DOHH2 (cell line): ENCODE measurements at regions not wholly inside any gene's neighbourhood (a gene's known extent, or its start where the extent isn't known, plus 50 kb on each side); places are given as distances from the start of the nearest gene placed in this dataset.

Source experiments
- H3F3A ChIP-seq: fragments of 200-600 bp; sonication (generic), shearing (Covaris generic); 2 replicates; pipeline ENCODE4 v1.6.0; 2016; ENCODE audit warnings: antibody characterized with exemption, mild to moderate bottlenecking; ENCODE audit not compliant: control insufficient read depth, insufficient read depth
- H3K27ac ChIP-seq: fragments of 200-600 bp; sonication (generic); 2 replicates; pipeline ENCODE4 v1.5.1; 2014; ENCODE audit warnings: low read depth, mild to moderate bottlenecking, low read length, moderate library complexity
- H3K27me3 ChIP-seq: fragments of 200-600 bp; sonication (generic); 2 replicates; pipeline ENCODE4 v1.6.1; 2014; ENCODE audit warnings: mild to moderate bottlenecking, low read length, mixed read lengths; ENCODE audit not compliant: control insufficient read depth
- H3K36me3 ChIP-seq: fragments of 200-600 bp; sonication (generic); 2 replicates; pipeline ENCODE4 v1.6.1; 2014; ENCODE audit warnings: mild to moderate bottlenecking, low read length, moderate library complexity, mixed read lengths; ENCODE audit not compliant: control insufficient read depth
- H3K4me1 ChIP-seq: fragments of 200-600 bp; sonication (generic); 2 replicates; pipeline ENCODE4 v1.6.1; 2014; ENCODE audit warnings: mild to moderate bottlenecking, low read length, mixed read lengths; ENCODE audit not compliant: control insufficient read depth
- H3K4me2 ChIP-seq: fragments of 200-600 bp; sonication (generic); 2 replicates; pipeline ENCODE4 v1.6.0; 2014; ENCODE audit warnings: mild to moderate bottlenecking, low read length, moderate library complexity
- H3K4me3 ChIP-seq: fragments of 200-600 bp; sonication (generic); 2 replicates; pipeline ENCODE4 v1.5.1; 2014; ENCODE audit warnings: mild to moderate bottlenecking, low read length, mixed read lengths
- H3K79me2 ChIP-seq: fragments of 200-600 bp; sonication (generic); 2 replicates; pipeline ENCODE4 v1.6.1; 2014; ENCODE audit warnings: mild to moderate bottlenecking, low read length, mixed read lengths; ENCODE audit not compliant: control insufficient read depth
- H3K9me2 ChIP-seq: fragments of 200-600 bp; sonication (generic); replicated peaks from 2 replicates; pipeline ENCODE4 v1.6.1; 2014; ENCODE audit warnings: mild to moderate bottlenecking, low read length, mixed read lengths; ENCODE audit not compliant: control insufficient read depth
- H3K9me3 ChIP-seq: fragments of 200-600 bp; sonication (generic); 2 replicates; pipeline ENCODE4 v1.6.1; 2014; ENCODE audit warnings: antibody characterized with exemption, low read length, mixed read lengths; ENCODE audit not compliant: control insufficient read depth, insufficient read depth
- H4K20me1 ChIP-seq: fragments of 200-600 bp; sonication (generic); 2 replicates; pipeline ENCODE4 v1.6.0; 2014; ENCODE audit warnings: low read depth, mild to moderate bottlenecking, antibody characterized with exemption, low read length, moderate library complexity; ENCODE audit not compliant: control insufficient read depth, insufficient read depth
- CTCF ChIP-seq: fragments of 200-600 bp; sonication (generic); IDR thresholded peaks from one replicate; pipeline ENCODE4 v1.5.1; 2014; ENCODE audit warnings: antibody characterized with exemption, mild to moderate bottlenecking, low read depth, low read length; ENCODE audit not compliant: poor library complexity, severe bottlenecking
- EZH2phosphoT487 ChIP-seq: fragments of 200-600 bp; sonication (generic); IDR thresholded peaks from 2 replicates; pipeline ENCODE4 v1.6.1; 2017; ENCODE audit warnings: borderline replicate concordance, mild to moderate bottlenecking, antibody characterized with exemption, low read length, moderate library complexity, mixed read lengths

- no peaks in the 10 kb centered on the region for H3F3A ChIP-seq
- H3K4me2 ChIP-seq = no peak overlapping the region
- H3K9me3 ChIP-seq = no peaks in the 10 kb centered on the region
- no peaks in the 10 kb centered on the region for H4K20me1 ChIP-seq
- H3K27ac ChIP-seq = no peak overlapping the region
- H3K4me3 ChIP-seq = no peak overlapping the region
- no peak for TF ChIP-seq CTCF
- TF ChIP-seq EZH2phosphoT487 = no peak
- H3K79me2 ChIP-seq = no peaks in the 10 kb centered on the region
- no peaks in the 10 kb centered on the region for H3K36me3 ChIP-seq
- H3K4me1 ChIP-seq = no peaks in the 10 kb centered on the region
- no peaks in the 10 kb centered on the region for H3K27me3 ChIP-seq
- no peaks in the 10 kb centered on the region for H3K9me2 ChIP-seq
These were observed 96.3 kb upstream of the GAREM1 start for GRCh38 chr18:32566960-32567359.

DNA sequence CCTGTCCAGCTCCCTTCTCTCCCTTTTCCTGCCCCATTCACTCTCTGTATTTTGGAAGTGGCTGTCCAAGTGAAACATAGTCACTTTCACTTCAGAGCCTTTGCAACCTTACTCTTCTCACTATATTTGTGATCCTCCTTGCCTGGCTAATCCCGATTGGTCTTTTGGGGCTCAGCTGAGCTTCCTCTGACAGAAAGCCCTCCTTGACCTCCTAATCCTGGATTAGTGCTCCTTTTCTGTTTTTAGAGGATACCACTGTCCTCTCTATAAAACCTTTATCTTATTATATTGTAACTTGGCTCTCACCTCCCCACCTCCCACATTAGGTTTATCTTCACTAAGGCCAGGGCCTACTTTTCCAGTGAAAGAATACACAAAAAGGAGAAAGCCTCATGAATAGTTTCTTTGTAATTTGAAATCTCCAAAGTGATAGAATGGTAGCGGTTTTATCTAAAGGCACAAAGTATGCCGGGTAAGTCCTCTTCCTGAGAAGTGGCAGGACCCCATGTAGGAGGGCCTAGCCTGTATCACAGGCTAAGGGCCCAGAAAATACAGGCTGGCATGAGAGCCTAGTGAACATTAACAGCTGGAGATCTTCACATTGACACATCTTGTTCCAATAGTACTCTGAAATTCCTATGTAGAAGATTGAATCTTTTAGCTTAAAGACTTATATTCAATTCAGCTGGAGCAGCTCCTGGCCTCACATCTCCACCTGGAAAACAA lies 83.1 kb upstream of the GAREM1 start:
- H3K4me1 ChIP-seq = no peaks in the 10 kb centered on the region
- H3F3A ChIP-seq = no peaks in the 10 kb centered on the region
- no peak overlapping the region for H3K27ac ChIP-seq
- no peak overlapping the region for H3K4me2 ChIP-seq
- no peaks in the 10 kb centered on the region for H4K20me1 ChIP-seq
- H3K4me3 ChIP-seq = no peak overlapping the region
- H3K27me3 ChIP-seq = no peaks in the 10 kb centered on the region
- H3K36me3 ChIP-seq = no peaks in the 10 kb centered on the region
- TF ChIP-seq CTCF = no peak
- no peaks in the 10 kb centered on the region for H3K9me2 ChIP-seq
- no peaks in the 10 kb centered on the region for H3K9me3 ChIP-seq
- no peaks in the 10 kb centered on the region for H3K79me2 ChIP-seq

GRCh38 chr18:32553174-32553573 lies 82.5 kb upstream of the GAREM1 start:
- H3K4me2 ChIP-seq = no peak overlapping the region
- H3F3A ChIP-seq = no peaks in the 10 kb centered on the region
- H3K4me1 ChIP-seq = no peaks in the 10 kb centered on the region
- H3K4me3 ChIP-seq = no peak overlapping the region
- no peaks in the 10 kb centered on the region for H3K79me2 ChIP-seq
- H3K9me3 ChIP-seq = no peaks in the 10 kb centered on the region
- H3K27me3 ChIP-seq = no peaks in the 10 kb centered on the region
- H3K9me2 ChIP-seq = no peaks in the 10 kb centered on the region
- TF ChIP-seq CTCF (no peak), EZH2phosphoT487 (no peak)
- no peak overlapping the region for H3K27ac ChIP-seq
- H4K20me1 ChIP-seq = no peaks in the 10 kb centered on the region
- H3K36me3 ChIP-seq = no peaks in the 10 kb centered on the region
